Limb (tissue), 2 donors: ENCODE measurements at regions not wholly inside any gene's neighbourhood (a gene's known extent, or its start where the extent isn't known, plus 50 kb on each side); places are given as distances from the start of the nearest gene placed in this dataset.
"Not testable (repeated sequence)": the region's sequence is repeated elsewhere in the genome, so short reads cannot be mapped to it uniquely, and the experiment has no call there.

Experiments used
- DNase-seq, 2 donors: peaks; one replicate each; pipeline ENCODE4 v3.0.0-alpha.2; 2016; ENCODE audit errors: extremely low spot score in 2 of 2

DNA sequence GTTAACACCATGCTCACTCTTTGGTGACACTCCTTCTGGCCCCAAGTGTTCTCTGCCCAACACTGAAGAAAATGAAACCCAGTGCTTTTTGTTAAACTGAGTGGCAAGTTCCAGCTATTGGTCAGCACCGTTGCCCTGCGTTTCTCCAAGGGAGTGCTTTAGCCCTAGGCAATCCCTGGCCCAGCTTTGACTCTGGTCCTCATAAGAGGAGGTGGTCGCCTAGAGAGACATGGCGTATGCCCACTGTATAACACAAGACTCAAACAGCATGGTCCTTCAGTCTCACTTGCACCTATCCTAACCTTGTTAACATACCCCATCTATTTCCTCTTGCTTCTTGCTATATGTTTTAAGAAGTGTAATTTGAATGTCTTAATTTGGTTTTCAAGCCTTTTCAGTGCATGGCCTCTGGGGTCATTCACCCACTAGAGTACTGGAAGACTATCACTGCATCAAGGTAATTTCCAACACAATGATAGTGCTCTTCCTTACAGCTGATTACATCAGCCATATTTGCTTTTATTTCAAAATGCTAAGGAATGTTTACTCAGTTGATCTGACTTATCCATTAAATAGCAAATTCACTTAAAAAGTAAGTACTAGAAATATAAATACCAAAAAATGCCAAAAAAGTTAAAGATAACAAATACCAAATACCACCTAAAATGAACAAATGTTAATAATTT lies 190.5 kb upstream of the SOX21 start:
- DNase-seq = no peak

DNA sequence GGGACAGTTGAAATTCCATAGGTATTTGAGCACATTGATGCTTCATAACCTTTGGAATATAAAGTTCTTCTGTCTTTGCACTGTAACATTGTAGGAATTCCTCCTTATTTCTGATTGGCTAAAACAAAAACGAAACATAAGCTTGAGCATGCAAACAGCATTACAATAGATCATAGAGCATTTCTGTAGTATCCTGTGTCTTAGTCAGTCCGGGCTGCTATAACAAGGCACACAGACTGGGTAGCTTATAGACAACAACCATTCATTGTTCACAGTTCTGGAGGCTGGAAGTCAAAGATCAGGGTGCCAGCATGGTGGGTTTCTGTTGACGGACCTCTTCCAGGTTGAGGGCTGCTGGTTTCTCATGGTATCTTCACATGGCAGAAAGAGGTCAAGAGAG lies 188.7 kb upstream of the SOX21 start:
- DNase-seq = no peak

DNA sequence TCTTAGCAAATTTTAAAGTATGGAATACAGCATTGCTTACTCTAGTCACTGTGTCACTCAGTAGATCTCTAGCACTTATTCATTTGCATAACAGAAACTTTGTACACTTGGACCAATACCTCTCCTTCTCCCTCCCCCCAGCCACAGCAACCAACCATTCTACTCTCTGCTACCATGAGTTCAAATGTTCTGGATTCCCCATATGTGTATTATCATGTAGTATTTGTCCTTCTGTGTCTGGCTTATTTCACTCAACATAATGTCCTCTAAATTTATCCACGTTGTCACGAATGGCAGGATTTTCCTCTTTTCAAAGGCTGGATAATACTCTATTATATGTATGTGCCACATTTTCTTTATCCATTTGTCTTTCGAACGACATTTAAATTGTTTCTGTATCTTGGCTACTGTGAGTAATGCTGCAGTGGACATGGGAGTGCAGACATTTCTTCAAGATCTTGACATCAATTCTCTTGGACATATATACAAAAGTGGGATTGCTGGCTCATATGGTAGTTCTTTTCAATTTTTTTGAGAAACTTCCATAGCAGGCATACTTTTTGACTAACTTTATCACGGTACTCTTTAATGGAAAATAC lies 184.5 kb upstream of the SOX21 start:
- no peak for DNase-seq

DNA sequence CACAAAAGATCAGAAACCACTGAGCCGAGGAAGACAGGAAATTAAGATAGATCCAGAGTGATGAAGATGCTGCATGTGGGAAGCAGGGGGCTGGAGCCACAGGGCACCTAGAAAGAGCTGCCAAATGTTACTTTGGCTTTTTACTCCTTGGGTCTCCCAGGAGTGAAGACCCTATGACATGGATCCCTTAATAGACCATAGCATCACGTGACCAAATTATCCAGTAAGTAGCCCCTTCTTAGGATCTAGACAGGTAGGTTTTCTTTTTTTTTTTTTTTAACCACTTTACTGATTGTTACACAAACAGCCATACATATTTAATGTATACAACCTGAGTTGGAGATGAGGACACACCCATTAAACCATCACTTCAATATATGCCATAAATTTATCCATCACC lies 183.9 kb upstream of the SOX21 start:
- DNase-seq = no peak

DNA sequence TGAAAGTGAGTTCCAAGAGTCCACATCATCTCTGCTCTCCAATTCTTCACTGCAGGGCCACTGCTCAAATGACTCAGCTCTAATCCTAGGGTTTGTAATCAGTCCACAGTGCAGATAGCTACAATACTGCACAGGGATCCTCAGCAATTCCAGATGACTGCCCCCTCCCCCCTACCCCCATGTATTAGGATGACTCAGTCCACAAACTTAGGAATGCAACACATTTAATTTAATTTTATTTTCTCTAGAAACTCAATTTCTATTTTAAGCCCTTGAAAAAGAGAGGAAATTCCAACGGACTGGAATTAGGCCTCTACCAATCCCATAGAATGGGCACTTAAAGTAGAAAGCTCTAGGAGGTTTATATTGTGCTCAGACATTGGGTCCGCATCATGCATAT lies 173.8 kb upstream of the SOX21 start:
- no peak for DNase-seq

DNA sequence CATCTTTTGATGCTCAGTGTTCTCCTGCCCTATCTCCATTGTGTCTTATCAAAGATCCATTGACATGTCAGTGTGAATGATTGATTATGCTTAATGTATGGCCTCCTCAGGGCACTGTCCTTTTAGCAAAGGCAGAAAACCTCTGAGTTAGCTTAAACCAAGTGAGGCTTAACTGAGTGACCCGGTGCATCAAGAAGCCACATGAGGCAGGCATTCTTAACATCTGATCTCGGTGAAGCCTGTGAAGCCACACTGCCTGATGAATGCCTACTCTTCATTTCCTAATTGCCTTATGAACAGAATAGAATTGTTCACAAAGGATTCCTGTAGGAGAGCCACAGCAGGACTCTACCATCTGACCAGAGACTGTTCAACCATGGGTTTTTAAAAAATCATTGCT lies 168.1 kb upstream of the SOX21 start:
- no peak for DNase-seq

DNA sequence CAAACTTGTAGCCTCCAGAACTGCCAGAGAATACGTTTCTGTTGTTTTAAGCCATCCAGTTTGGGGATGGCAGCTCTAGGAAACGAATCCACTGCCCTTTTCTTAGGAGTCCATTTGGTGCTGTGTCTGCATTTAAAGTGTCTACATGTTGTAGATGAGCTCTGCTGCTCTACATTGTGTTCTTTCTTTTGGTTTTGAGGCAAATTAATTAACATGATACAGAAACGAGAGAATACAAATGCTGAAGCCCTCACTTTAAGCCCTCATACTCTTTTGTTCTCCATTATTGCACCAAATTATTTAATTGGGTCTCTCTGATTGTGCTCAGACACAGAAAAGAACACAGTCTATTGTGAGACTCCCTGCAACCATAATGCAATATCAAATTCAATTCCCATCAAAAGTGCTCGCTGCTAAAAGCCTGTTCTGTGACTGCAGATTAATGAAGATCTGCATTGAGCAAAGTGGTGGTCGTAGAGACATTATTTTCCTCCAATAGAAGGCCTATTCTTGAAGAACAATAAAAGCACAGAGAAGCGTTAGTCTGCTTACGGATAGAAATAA lies 166.3 kb upstream of the SOX21 start:
- DNase-seq = no peak

DNA sequence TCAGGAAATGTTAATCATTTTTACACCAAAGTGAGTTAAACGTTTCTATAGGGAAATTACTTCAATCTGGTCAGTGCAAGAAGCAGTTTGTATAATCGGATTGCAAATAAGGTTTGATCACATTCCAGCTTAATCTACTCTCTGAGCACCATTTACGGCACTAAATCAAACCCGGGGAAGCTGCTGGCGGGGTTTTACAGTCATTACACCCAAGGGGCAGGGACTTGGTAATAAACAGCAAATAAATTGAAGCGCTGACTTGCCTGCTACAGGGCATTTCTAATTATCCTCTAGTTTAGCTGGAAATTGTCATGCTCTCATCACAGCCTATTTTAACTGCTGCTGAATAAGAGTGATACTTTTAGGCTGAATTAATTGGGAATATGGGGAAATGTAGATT lies 152.1 kb upstream of the SOX21 start:
- DNase-seq = peak in 1 of 2 donors; percentile 35

DNA sequence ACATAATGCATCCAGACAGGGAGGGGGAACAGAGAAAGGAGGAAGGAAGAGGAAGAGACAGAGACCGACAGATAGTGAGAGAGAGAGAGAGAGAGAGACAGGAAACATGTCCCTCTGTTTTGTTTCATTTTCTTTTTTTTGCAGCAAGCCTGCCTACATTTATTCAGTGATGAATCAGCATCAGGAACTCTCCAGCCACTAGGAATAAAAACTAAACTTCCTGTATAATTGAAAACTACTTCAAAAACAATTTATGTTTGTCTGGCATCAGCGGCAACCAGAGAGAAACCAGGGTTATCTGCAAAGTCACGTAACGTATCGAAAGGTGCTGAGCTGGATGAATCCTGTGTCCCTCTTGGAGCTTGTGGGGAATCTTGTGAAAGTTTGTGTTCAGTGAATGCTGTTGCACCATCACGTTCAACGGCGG lies 148.6 kb upstream of the SOX21 start:
- no peak for DNase-seq

DNA sequence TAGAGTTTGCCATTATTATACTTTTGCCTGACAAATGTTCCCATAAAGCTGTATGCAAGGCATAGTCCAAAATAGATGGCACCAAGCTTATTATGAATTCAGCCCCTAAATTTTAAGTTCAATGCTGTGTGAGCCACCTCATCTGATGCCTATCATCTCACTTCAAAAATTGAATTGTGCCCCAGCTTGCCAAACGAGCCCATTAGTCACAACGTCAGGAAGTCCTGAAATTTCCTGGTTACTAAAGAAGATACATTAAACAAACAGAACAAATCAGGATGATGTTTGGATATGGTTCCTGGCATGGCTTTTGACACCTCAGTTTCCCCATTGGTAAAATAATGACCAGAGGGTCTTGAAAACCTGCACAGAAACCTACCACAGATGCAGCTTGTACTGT lies 147.5 kb upstream of the SOX21 start:
- no peak for DNase-seq

DNA sequence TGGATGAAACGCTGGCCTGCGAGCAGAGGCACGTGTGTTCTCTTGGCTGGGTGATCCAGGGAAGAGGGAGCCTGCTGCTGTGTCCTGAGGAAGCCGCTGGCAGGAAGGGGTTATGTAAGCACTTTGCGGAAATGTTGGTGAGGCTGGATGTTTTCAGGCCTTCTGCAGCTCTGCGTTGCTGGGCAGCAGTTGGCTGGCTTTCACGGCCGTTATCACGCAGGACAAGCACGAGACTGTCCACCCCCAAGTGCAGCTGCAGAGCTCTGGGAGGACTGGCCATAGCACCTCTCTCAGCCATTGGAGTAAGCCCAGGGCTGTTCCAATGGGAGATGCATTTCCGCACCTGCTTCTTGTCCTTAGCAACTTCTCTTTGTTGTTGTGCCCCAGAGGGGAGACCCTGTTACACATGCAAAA lies 146.9 kb upstream of the SOX21 start:
- peak in 1 of 2 donors; percentile 38 for DNase-seq

DNA sequence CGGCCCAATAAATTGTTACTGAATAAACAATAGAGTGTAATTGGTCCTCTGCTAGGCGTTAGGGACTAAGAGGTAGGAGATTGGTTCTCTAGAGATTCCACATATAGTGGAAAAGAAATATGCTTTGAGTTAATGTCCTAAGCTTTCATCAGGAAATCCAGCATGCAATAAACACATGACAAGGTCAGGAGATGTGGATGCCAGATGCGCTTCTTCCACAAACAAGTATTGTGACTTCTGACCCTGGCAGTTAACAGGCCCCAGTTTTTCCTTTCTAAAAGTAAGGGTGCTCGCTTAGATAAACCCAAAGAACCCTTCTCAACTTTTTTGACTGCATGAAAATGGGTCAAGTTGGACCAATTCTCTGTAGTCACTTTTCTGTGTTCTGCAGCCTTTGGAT lies 146.5 kb upstream of the SOX21 start:
- no peak for DNase-seq

DNA sequence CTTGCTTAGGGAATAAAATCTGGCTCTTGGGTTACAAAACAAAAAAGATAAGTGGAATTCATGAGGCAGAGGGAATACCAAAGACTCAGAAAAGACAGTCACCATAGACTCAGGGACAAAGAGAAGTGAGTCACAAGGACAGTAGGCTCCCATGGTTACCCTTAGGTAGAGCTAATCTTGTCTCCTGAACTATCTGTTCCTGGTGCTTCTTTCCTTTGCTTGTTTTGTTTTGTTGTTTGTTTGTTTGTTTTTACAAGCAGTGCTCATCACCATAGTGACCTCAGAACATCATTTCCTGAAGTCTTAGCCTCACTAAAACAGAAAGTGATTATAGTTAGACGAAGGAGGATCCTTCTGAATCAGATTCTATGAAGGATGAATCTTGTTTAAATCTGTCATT lies 142.3 kb upstream of the SOX21 start:
- no peak for DNase-seq

DNA sequence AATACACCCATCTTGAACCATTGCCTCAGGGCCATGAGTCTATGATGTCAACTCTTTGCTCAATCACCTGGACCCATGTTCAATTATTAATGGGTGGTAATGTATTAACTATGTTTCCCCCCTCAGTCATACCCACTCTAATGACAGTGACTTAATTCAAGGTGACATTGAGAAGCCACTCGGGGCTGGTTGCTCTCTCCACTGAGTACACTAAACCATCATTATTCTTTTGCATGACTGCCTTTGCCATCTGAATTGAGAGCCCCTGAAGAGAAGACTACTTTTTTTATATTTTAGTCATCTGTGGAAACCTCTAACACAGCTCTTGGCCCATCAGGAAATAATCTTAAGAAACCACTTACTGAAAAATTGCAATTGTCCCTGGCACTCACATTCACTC lies 139.2 kb upstream of the SOX21 start:
- no peak for DNase-seq

DNA sequence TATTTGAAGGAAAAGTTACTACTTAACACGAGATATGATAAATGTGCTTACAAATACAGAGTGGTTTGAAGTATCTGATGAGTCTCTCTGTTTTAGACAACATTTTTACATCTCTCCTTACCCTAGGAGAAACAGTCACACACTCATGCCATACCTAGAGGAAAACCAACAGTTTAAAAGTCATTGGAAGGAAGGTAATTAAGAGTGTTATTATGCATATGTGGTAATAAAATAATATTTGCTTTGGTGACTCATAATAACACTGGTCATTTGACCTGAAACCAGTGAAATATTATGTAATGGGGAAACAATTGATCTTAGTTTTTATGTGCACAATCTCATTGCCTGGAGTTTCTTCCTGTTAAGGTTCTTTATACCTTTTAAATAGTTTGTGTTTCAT lies 136.9 kb upstream of the SOX21 start:
- no peak for DNase-seq

DNA sequence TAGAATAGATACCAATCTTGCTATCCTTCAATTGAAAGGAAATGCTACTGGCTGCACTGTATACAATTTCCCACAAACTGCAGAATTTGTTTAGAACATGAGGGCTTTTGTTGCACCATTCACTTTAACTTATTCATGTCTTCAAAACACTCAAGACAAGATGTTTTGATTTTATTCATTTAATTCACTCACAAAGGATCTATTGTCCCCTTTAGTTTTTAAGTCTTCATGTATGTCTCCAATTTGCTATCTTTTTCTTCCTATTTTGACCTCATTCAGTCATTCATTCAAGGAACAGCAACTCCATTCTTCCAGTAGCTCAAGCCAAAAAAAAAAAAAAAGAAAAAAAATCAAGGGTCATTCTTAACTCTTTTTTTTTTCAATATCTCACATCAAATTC lies 130.6 kb upstream of the SOX21 start:
- DNase-seq = no peak

DNA sequence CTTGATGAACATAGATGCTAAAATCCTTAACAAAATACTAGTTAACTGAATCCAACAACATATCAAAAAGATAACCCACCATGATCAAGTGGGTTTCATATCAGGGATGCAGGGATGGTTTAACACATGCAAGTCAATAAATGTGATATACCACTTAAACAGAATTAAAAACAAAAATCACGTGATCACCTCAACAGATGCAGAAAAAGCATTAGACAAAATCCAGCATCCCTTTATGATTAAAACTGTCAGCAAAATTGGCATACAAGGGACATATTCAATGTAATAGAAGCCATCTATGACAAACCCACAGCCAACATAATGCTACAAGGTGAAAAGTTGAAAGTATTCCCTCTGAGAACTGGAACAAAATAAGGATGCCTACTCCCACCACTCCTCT lies 124.7 kb upstream of the SOX21 start:
- not testable (repeated sequence) for DNase-seq

DNA sequence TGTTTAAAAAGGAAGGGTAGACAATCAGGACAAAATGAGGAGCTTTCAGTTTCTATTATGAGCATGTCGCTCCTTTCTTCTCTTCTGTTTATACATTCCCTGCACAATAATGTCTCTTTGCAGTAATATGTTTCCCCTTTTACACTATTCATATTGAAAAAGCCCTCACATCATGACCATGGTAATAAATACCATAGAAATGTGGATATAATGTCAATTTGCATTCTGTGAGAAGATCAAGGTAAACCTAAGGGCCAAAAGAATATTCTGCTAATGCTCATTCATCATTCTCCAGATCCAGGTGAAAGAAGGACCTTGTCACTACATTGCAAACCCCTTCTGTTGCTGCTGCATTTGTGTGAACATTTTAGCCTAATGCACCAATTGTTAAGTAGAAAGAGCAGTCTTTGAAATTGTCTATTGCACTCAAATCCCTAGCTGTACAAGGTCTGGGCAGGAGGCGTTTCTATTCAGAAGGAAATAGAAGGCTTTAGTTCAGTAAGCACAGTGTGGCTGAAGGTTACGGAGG lies 117.6 kb upstream of the SOX21 start:
- no peak for DNase-seq

DNA sequence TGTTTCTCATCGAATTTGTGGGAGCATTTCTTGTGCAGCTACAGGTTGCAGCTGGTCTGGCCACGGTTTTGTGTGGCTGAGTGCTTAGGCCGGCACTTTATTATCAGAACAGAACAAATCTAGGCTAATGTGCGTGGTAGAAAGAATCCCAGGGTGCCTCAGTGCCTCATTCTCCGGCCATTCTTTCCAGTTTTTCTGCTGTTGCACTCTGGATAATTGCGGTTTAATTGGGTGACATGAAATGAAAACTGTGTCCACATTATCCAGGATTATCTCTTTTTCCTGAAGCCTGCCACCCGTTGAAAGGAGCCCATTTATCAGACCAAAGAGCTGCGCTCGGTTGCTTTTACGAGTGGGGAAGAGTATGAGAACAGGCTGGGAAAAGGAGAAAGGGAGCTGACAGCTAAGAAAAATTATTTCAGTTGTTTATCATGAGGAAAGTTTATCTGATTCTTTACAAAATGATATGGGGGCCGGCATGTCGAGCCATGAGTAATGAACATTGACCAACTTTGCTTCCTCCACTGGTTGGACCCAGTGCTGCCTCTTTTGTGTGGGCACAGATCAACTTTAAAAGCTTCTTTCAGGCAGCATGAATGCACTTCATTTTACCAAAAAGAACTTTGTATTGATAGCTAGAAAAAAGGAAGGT lies 117.0 kb upstream of the SOX21 start:
- no peak for DNase-seq

DNA sequence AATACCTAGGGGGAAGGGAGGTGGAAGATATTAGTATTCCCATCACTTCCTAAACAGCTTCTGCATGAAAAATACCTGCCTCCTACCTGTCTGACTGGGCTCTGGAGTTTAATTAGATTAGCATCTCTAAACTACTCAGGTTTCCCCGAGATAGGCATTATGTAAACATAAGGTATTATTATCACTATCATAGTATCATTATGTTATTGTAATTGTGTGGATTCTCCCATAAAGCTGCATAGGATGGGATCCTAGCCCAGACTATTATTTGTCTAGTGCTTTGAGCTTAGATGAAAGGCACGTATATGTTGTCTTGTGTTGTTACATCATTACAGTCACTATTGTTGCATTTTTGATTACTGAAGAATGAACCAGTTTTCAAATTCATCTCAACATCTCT lies 115.2 kb upstream of the SOX21 start:
- no peak for DNase-seq

DNA sequence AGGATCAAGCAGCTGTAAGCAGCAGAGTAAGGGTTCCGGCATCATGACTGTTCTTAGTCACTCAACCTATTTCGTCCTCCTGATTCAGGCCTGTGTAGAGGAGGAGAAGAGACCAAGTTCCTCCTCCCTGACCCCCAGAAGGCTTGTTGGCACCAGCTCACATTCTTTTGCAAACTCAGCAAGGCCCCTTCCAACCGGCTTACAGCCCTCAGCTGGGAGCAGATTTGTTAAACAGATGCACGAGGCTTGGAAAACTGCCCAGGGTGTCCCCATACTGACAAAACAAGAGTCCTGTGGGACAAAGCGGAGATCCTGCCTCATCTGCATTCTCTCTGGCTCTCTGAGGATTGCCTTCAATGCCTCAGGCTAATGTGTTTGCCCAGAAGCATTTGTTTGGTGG lies 113.2 kb upstream of the SOX21 start:
- DNase-seq = peak; percentile 61 to 71

DNA sequence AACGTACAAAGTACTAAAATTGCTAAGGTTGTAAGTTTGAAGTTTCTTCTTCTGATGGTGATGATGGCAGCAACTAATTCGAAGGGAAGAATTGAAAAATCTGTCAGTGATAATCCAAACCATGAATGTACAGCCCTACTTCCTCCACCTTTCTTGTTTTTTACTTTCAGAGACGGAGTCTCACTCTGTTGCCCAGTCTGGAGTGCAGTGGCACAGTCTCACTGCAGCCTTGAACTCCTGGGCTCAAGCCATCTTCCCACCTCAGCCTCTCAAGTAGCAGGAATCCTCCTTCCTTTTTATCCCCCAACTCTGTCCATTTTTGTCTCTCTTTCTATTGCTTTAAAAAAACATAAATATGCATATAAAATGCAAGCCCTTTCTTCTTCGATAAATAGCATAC lies 112.3 kb upstream of the SOX21 start:
- DNase-seq = no peak

DNA sequence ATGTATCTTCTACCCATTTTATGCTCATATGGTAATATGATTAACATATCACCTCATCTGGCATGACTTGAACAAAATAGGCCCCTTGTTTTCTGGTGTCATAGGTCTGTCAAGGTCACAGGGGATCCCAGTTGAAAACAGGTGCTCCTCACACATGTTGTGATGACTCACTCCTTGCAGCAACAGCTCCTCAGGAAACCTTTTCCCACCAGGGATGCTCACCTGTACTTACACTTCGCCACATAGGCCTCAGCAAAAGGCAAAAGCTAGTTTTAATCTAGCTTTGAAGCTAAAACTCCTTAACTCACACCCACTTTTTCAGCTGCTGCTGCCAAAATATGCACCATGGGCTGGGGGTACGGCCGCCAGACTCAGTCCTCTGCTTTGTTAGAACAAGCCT lies 110.0 kb upstream of the SOX21 start:
- DNase-seq = no peak
